K562 (cell line): ENCODE measurements at regions not wholly inside any gene's neighbourhood (a gene's known extent, or its start where the extent isn't known, plus 50 kb on each side); places are given as distances from the start of the nearest gene placed in this dataset.

Experiments used
- ATAC-seq: fragments of 200-7000 bp; cut with Tn5 transposase; 3 replicates; pipeline ENCODE4 v1.9.1; 2020; ENCODE audit warnings: moderate library complexity
- BruUV-seq: library from RNA; stranded (reverse); fragments of 400-500 nt; replicated peaks from 2 replicates; lab custom pipeline; 2021; lab: Mats Ljungman, UMichigan
- CTCF ChIA-PET: fragments of 300-600 bp; formaldehyde crosslinking; extraction: SDS; loops from one replicate; lab custom pipeline; 2021; ENCODE audit warnings: low intra/inter-chr PET ratio; lab: Yijun Ruan, JAX
- POLR2A ChIA-PET: fragments of 300-600, 350-650 bp; sonication (Branson Sonifier 250); formaldehyde crosslinking; extraction: SDS; loops from one replicate; lab custom pipeline; 2021; ENCODE audit warnings: antibody characterized with exemption, inconsistent platforms; lab: Yijun Ruan, JAX
- DNase-seq, 4 experiments: peaks; one replicate each; pipeline versions ENCODE4 v3.0.0 to v3.0.0-alpha.2; 2011 to 2018; ENCODE audit warnings: low spot score in 3 of 4, mixed read lengths in 3 of 4; ENCODE audit errors: extremely low read depth in 1 of 4
- FAIRE-seq: peaks from 2 replicates; lab custom pipeline; 2011; peaks lifted over from hg19 to GRCh38; lab: Jason Lieb, UNC
- H2AFZ ChIP-seq: 2 replicates; pipeline ENCODE4 v1.6.0; 2011; ENCODE audit warnings: low read depth, low read length, control low read depth, inconsistent platforms
- H3K27ac ChIP-seq: fragments of 200-600 bp; 3 replicates; pipeline ENCODE4 v1.8.0; 2011; ENCODE audit warnings: low read depth, mild to moderate bottlenecking, control low read depth, inconsistent platforms, low read length, moderate library complexity, mixed read lengths; ENCODE audit errors: extremely low read depth
- H3K27me3 ChIP-seq, 2 experiments: fragments of 300-600 bp in 1 of 2; 2 replicates in 1 of 2; 3 replicates in 1 of 2; pipeline versions ENCODE4 v1.6.0 to v1.8.0; 2011; ENCODE audit warnings: inconsistent platforms in 2 of 2, low read length in 2 of 2, mild to moderate bottlenecking in 1 of 2, mixed read lengths in 1 of 2, moderate library complexity in 1 of 2; ENCODE audit not compliant: control insufficient read depth in 2 of 2, insufficient read depth in 2 of 2
- H3K36me3 ChIP-seq: fragments of 300-600 bp; 3 replicates; pipeline ENCODE4 v1.8.0; 2011; ENCODE audit warnings: mild to moderate bottlenecking, low read length, inconsistent platforms; ENCODE audit not compliant: control insufficient read depth, insufficient read depth
- H3K4me1 ChIP-seq, 2 experiments: fragments of 200-600 bp in 1 of 2; replicated peaks in 1 of 2; 2 replicates in 1 of 2; 3 replicates in 1 of 2; pipeline versions ENCODE4 v1.5.1 to v1.8.0; 2011; ENCODE audit warnings: inconsistent platforms in 2 of 2, low read length in 2 of 2, mild to moderate bottlenecking in 1 of 2, mixed read lengths in 1 of 2, moderate library complexity in 1 of 2; ENCODE audit not compliant: control insufficient read depth in 2 of 2, insufficient read depth in 2 of 2
- H3K4me2 ChIP-seq: 2 replicates; pipeline ENCODE4 v1.6.1; 2011; ENCODE audit warnings: low read length, control low read depth, inconsistent platforms, mixed read lengths; ENCODE audit not compliant: insufficient read depth
- H3K4me3 ChIP-seq: fragments of 200-600 bp; sonication (generic), shearing (Covaris generic); 2 replicates; pipeline ENCODE4 v1.5.1; 2016; ENCODE audit warnings: control low read depth, inconsistent platforms
- H3K79me2 ChIP-seq: fragments of 200-600 bp; 3 replicates; pipeline ENCODE4 v1.8.0; 2011; ENCODE audit warnings: low read length, inconsistent platforms; ENCODE audit not compliant: control insufficient read depth, insufficient read depth
- H3K9ac ChIP-seq, 2 experiments: 2 replicates each; pipeline versions ENCODE4 v1.6.0 to v1.6.1; 2011; ENCODE audit warnings: low read depth in 2 of 2, low read length in 2 of 2, control low read depth in 1 of 2, inconsistent platforms in 1 of 2, mild to moderate bottlenecking in 1 of 2, mixed read lengths in 1 of 2; ENCODE audit not compliant: insufficient read depth in 1 of 2
- H3K9me1 ChIP-seq: one replicate; pipeline ENCODE4 v1.6.0; 2011; ENCODE audit warnings: inconsistent platforms, mild to moderate bottlenecking, low read length, moderate library complexity; ENCODE audit not compliant: control insufficient read depth, insufficient read depth
- H3K9me3 ChIP-seq: replicated peaks from 2 replicates; pipeline ENCODE4 v1.5.1; 2011; ENCODE audit warnings: low read depth, low read length, inconsistent platforms; ENCODE audit not compliant: control insufficient read depth, insufficient read depth
- H4K20me1 ChIP-seq: replicated peaks from 2 replicates; pipeline ENCODE4 v1.6.1; 2011; ENCODE audit warnings: low read length, inconsistent platforms, mixed read lengths; ENCODE audit not compliant: control insufficient read depth, insufficient read depth
- BRCA1 ChIP-seq, 2 experiments: fragments of 450-650 bp in 1 of 2; sonication (generic) in 1 of 2; formaldehyde crosslinking in 1 of 2; IDR thresholded peaks; 2 replicates each; pipeline versions ENCODE4 v1.5.0 to v1.6.1; 2017 to 2020; ENCODE audit warnings: mild to moderate bottlenecking in 1 of 2, missing genetic modification reagents in 1 of 2
- BRD4 ChIP-seq: fragments of 200-600 bp; sonication (generic); IDR thresholded peaks from 2 replicates; pipeline ENCODE4 v1.6.1; 2017; ENCODE audit warnings: inconsistent platforms
- BRF1 ChIP-seq: IDR thresholded peaks from 3 replicates; pipeline ENCODE4 v1.6.1; 2011; ENCODE audit warnings: borderline replicate concordance, mild to moderate bottlenecking; ENCODE audit not compliant: insufficient read length; ENCODE audit errors: extremely low read depth
- CEBPB ChIP-seq: fragments of 450-650 bp; IDR thresholded peaks from 2 replicates; pipeline ENCODE4 v1.6.1; 2016; ENCODE audit warnings: missing genetic modification characterization, missing compliant biosample characterization
- E2F3 ChIP-seq: fragments of 250-450 bp; sonication (Bioruptor Pico); IDR thresholded peaks from 2 replicates; pipeline ENCODE4 v1.4.0; 2020; ENCODE audit warnings: mild to moderate bottlenecking
- ESRRB ChIP-seq: fragments of 250-450 bp; sonication (Bioruptor Pico); IDR thresholded peaks from 2 replicates; pipeline ENCODE4 v1.5.0; 2020; ENCODE audit warnings: mild to moderate bottlenecking, moderate library complexity, borderline replicate concordance
- GABPA ChIP-seq: fragments of 200-800 bp; sonication (Bioruptor generic); conservative IDR thresholded peaks from 2 replicates; pipeline ENCODE4 v1.6.1; 2016; ENCODE audit warnings: low read depth, missing genetic modification characterization, missing compliant biosample characterization
- GTF2A2 ChIP-seq: IDR thresholded peaks from 2 replicates; pipeline ENCODE4 v1.6.1; 2016; ENCODE audit warnings: mild to moderate bottlenecking, missing genetic modification characterization, missing compliant biosample characterization
- IRF1 ChIP-seq: sonication (generic); formaldehyde crosslinking; IDR thresholded peaks from 2 replicates; pipeline ENCODE4 v1.8.0; 2022; ENCODE audit warnings: missing genetic modification reagents, mild to moderate bottlenecking, borderline replicate concordance
- KAT2B ChIP-seq: IDR thresholded peaks from one replicate; pipeline ENCODE4 v1.6.1; 2012; ENCODE audit warnings: low read depth, mild to moderate bottlenecking, control low read depth, inconsistent platforms, low read length, moderate library complexity
- NEUROD1 ChIP-seq: fragments of 150-350 bp; IDR thresholded peaks from 2 replicates; pipeline ENCODE4 v1.6.1; 2014; ENCODE audit warnings: borderline replicate concordance, low read length, low read depth; ENCODE audit not compliant: partially characterized antibody
- PYGO2 ChIP-seq: fragments of 450-650 bp; IDR thresholded peaks from 2 replicates; pipeline ENCODE4 v1.6.1; 2016; ENCODE audit warnings: mild to moderate bottlenecking, missing genetic modification characterization, moderate library complexity, missing compliant biosample characterization
- ZNF175 ChIP-seq: fragments of 200-800 bp; sonication (Bioruptor generic); IDR thresholded peaks from 2 replicates; pipeline ENCODE4 v1.6.1; 2016; ENCODE audit warnings: low read depth, mild to moderate bottlenecking, missing genetic modification characterization, missing compliant biosample characterization
- ZNF212 ChIP-seq: fragments of 450-650 bp; formaldehyde crosslinking; IDR thresholded peaks from 2 replicates; pipeline ENCODE4 v1.4.0; 2020; ENCODE audit warnings: mild to moderate bottlenecking
- ZNF274 ChIP-seq: IDR thresholded peaks from 2 replicates; pipeline ENCODE4 v1.6.1; 2011; ENCODE audit warnings: low read depth, mild to moderate bottlenecking, low read length, moderate library complexity, borderline replicate concordance
- ZNF780A ChIP-seq: fragments of 250-450 bp; sonication (Bioruptor Pico); IDR thresholded peaks from 2 replicates; pipeline ENCODE4 v1.5.0; 2021; ENCODE audit warnings: mild to moderate bottlenecking
- WGBS: fragments of 100-300 bp; shearing (Covaris generic); methylation state at CpG from one replicate; pipeline ENCODE4 v1.1.6; 2016; ENCODE audit warnings: low coverage, mixed read lengths; ENCODE audit not compliant: insufficient coverage; ENCODE audit errors: missing lambda C conversion rate; 5-methylcytosine and 5-hydroxymethylcytosine counted together
- in situ Hi-C: fragments of 300-500 bp; cut with MboI; formaldehyde crosslinking; loops from 4 replicates; pipeline ENCODE4 v1.15.0; 2018; ENCODE audit warnings: inconsistent platforms, mixed read lengths
- intact Hi-C: fragments of 100-400 bp; cut with micrococcal nuclease; formaldehyde crosslinking; loops from 2 replicates; pipeline ENCODE4 v1.14.2; 2022
- TF ChIP-seq, protein P1 (sequence below): fragments of 200-800 bp; sonication (Bioruptor generic); IDR thresholded peaks from 2 replicates; pipeline ENCODE4 v1.6.1; 2017; ENCODE audit warnings: missing genetic modification characterization, missing compliant biosample characterization

- Histone ChIP-seq H3K79me2 (no peaks in the 10 kb centered on the region), H3K4me1 (no peaks in the 10 kb centered on the region; a peak in 1 of 5 replicates), H3K27me3 (peaks cover 10 to 28% of the 10 kb centered on the region in 2 experiments; a peak in 4 of 5 replicates), H3K9ac (no peak overlapping the region), H3K36me3 (no peaks in the 10 kb centered on the region), H4K20me1 (no peaks in the 10 kb centered on the region; the same call in 1 of the 2 replicates), H3K9me3 (no peaks in the 10 kb centered on the region), H3K4me3 (no peak overlapping the region), H2AFZ (no peak overlapping the region), H3K4me2 (no peak overlapping the region), H3K27ac (no peak overlapping the region), H3K9me1 (no peaks in the 10 kb centered on the region)
- 5% methylated on average over 22 of the region's 28 CpGs for WGBS
- ATAC-seq: no peak
- POLR2A ChIA-PET: no interaction called here
- CTCF ChIA-PET: no interaction called here
- no peak for DNase-seq
- in situ Hi-C loops: no loop called here
- no TSS peak for BruUV-seq
- intact Hi-C loops: no loop called here
- no peak for FAIRE-seq
- no peak for TF ChIP-seq PYGO2 (tag)
- no peak for TF ChIP-seq KAT2B
- no peak for TF ChIP-seq CEBPB (tag)
- no peak for TF ChIP-seq E2F3
- TF ChIP-seq ZNF274: no peak
- no peak for TF ChIP-seq BRD4
- no peak for TF ChIP-seq GTF2A2 (tag)
- no peak for TF ChIP-seq ZNF212
- TF ChIP-seq ZNF175 (CRISPR knock-in tag): no peak
- no peak for TF ChIP-seq ESRRB
- no peak for TF ChIP-seq ZNF780A (CRISPR knock-in tag)
- TF ChIP-seq NEUROD1: no peak
- TF ChIP-seq BRF1: no peak
- TF ChIP-seq IRF1: no peak
- no peak for TF ChIP-seq GABPA (tag)
- TF ChIP-seq BRCA1 (IDR thresholded peaks at IDR 0.05): no peak
- no peak for TF ChIP-seq BRCA1 (CRISPR knock-in tag; IDR thresholded peaks at IDR 0.05)
- TF ChIP-seq, protein P1, sequence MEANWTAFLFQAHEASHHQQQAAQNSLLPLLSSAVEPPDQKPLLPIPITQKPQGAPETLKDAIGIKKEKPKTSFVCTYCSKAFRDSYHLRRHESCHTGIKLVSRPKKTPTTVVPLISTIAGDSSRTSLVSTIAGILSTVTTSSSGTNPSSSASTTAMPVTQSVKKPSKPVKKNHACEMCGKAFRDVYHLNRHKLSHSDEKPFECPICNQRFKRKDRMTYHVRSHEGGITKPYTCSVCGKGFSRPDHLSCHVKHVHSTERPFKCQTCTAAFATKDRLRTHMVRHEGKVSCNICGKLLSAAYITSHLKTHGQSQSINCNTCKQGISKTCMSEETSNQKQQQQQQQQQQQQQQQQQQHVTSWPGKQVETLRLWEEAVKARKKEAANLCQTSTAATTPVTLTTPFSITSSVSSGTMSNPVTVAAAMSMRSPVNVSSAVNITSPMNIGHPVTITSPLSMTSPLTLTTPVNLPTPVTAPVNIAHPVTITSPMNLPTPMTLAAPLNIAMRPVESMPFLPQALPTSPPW: no peak
Measured at GRCh38 chr15:69664572-69665571, 212.3 kb downstream of the RPLP1 start.
